Ovary (tissue), 3 donors: ENCODE measurements at regions not wholly inside any gene's neighbourhood (a gene's known extent, or its start where the extent isn't known, plus 50 kb on each side); places are given as distances from the start of the nearest gene placed in this dataset.

Experiments used
- CTCF ChIP-seq, 3 donors: fragments of 450-650 bp in 2 of 3; fragments of 200-600 bp in 1 of 3; IDR thresholded peaks; one replicate each; pipeline versions ENCODE4 v1.5.1 to v1.8.0; 2016 to 2022; ENCODE audit warnings: antibody characterized with exemption in 3 of 3, mild to moderate bottlenecking in 1 of 3
- EP300 ChIP-seq: sonication (generic); formaldehyde crosslinking; IDR thresholded peaks from one replicate; pipeline ENCODE4 v1.6.1; 2017; ENCODE audit warnings: antibody characterized with exemption
- donor health status: DM: no; HTN: no; CAD: no.

- no peak for TF ChIP-seq CTCF (IDR thresholded peaks at IDR 0.05)
- no peak for TF ChIP-seq EP300
Observed at GRCh38 chr2:211251016-211251415, 694.6 kb downstream of the CPS1 start.
